HAP-1 (cell line): ENCODE measurements at regions not wholly inside any gene's neighbourhood (a gene's known extent, or its start where the extent isn't known, plus 50 kb on each side); places are given as distances from the start of the nearest gene placed in this dataset.
A peak's percentile ranks its signal among the peaks of the same experiment; 100 is the strongest.

Experiments
- DNase-seq, 2 experiments: peaks; one replicate each; pipeline ENCODE4 v3.0.0-alpha.2; 2016 to 2020; ENCODE audit warnings: low spot score in 2 of 2
- H3K27me3 ChIP-seq: fragments of 250-450 bp; sonication (Bioruptor Pico); 2 replicates; pipeline ENCODE4 v1.5.1; 2020; ENCODE audit warnings: low read depth, mild to moderate bottlenecking, moderate library complexity
- H3K36me3 ChIP-seq: fragments of 250-450 bp; sonication (Bioruptor Pico); replicated peaks from 2 replicates; pipeline ENCODE4 v1.5.1; 2020; ENCODE audit warnings: mild to moderate bottlenecking
- H3K4me1 ChIP-seq: fragments of 250-450 bp; sonication (Bioruptor Pico); 2 replicates; pipeline ENCODE4 v1.5.1; 2020; ENCODE audit warnings: mild to moderate bottlenecking
- H3K4me3 ChIP-seq: fragments of 250-450 bp; sonication (Bioruptor Pico); 2 replicates; pipeline ENCODE4 v1.5.1; 2020; ENCODE audit warnings: mild to moderate bottlenecking, moderate library complexity
- H3K9me3 ChIP-seq: fragments of 250-450 bp; sonication (Bioruptor Pico); 2 replicates; pipeline ENCODE4 v1.5.1; 2020; ENCODE audit warnings: mild to moderate bottlenecking, moderate library complexity
- in situ Hi-C: fragments of 300-500 bp; cut with MboI; formaldehyde crosslinking; loops from 3 replicates; pipeline ENCODE4 v1.14.3; 2020; ENCODE audit warnings: low sequenced_read_pairs, inconsistent platforms, mixed read lengths

DNA sequence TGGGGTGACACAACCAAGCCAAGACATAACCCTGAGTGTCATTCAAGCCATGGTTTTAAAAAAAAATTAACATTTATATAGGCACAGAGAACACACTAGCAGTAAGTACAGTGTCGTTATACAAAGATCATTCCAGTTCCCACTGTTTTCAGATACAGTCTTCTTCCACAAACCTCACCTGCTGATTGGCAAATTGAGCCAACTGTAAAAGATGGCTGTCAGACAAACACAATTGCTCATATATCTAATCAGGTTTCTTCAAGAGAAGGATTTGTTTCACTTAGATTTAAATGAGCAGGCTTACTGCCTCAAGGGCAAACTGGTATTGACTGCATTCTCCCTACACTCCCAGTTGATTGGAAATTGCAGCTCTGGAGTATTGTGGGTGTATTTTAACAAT is 308.9 kb downstream of the RBM26 start:
- in situ Hi-C loops: no loop called here
- no peaks in the 10 kb centered on the region for H3K4me1 ChIP-seq
- DNase-seq: no peak
- no peaks in the 10 kb centered on the region for H3K9me3 ChIP-seq
- no peaks in the 10 kb centered on the region; the same call in 1 of the 2 replicates for H3K27me3 ChIP-seq
- H3K4me3 ChIP-seq: no peak overlapping the region
- no peaks in the 10 kb centered on the region for H3K36me3 ChIP-seq

GRCh38 chr13:79096099-79096498 is 310.0 kb downstream of the RBM26 start:
- H3K9me3 ChIP-seq: no peaks in the 10 kb centered on the region
- no peaks in the 10 kb centered on the region; the same call in 1 of the 2 replicates for H3K27me3 ChIP-seq
- H3K36me3 ChIP-seq: no peaks in the 10 kb centered on the region
- H3K4me3 ChIP-seq: no peak overlapping the region
- no peak for DNase-seq
- in situ Hi-C loops: no loop called here
- H3K4me1 ChIP-seq: no peaks in the 10 kb centered on the region

- H3K36me3 ChIP-seq: no peaks in the 10 kb centered on the region
- no peak for DNase-seq
- no peaks in the 10 kb centered on the region for H3K4me1 ChIP-seq
- in situ Hi-C loops: no loop called here
- H3K4me3 ChIP-seq: no peak overlapping the region
- H3K9me3 ChIP-seq: no peaks in the 10 kb centered on the region
- H3K27me3 ChIP-seq: no peaks in the 10 kb centered on the region; the same call in 1 of the 2 replicates
Observed at GRCh38 chr13:79090552-79091124, 315.4 kb downstream of the RBM26 start.

DNA sequence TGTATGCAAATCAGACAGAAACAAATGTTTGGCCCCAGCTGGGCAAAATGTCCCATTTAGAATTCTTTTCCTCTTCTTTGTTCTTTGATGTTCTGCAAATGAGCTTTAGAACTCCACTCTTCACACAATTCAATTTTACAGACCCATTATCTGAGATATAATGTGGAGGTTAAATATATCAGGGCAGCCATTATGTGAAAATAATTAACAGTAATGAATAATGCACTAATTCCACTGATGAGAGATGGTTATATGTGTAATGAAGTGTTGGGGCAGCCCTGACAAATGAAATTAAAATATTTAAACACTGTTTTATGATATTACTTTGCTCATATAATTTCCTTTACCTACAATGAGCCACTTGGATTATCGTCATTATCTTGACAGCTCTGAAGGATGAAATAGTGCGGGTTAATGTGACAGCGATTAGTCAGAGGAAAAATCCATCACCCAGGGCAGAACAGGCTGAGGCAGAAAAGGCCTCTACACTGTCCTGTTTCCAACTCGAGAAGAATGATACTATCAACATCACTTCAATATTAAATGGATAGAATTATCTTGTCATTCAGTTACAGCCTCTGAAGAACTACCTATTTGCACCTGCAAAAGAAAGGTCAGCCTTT is 321.1 kb downstream of the RBM26 start:
- in situ Hi-C loops: no loop called here
- no peaks in the 10 kb centered on the region for H3K9me3 ChIP-seq
- no peak for DNase-seq
- no peaks in the 10 kb centered on the region for H3K4me1 ChIP-seq
- no peak overlapping the region for H3K4me3 ChIP-seq
- no peaks in the 10 kb centered on the region for H3K36me3 ChIP-seq
- peaks cover 4% of the 10 kb centered on the region for H3K27me3 ChIP-seq

- Histone ChIP-seq H3K4me1 (no peaks in the 10 kb centered on the region), H3K9me3 (no peaks in the 10 kb centered on the region), H3K4me3 (no peak overlapping the region), H3K27me3 (peaks cover 4% of the 10 kb centered on the region; the same call in 1 of the 2 replicates), H3K36me3 (no peaks in the 10 kb centered on the region)
- DNase-seq: no peak
- in situ Hi-C loops: no loop called here
Observed at GRCh38 chr13:79081942-79082341, 324.1 kb downstream of the RBM26 start.

DNA sequence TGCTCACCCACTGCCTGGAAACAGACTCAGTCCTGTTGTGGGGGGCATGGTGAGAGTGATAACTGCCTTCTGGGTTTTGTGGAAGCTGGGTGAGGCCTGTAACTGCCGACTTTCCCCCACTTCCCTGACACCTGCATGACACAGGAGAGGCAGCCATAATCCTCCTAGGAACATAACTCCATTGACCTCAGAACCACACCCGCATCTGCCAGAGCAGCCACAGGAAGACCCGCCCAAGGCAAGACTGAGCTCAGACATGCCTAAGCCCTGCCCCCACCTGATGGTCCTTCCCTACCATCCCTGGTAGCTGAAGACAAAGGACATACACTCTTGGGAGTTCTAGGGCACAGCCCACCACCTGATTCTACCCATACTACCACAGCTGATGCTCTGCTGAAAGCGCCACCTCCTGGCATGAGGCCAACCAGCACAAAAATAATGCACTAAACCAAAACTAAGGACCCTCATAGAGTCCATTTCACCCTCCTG is 326.7 kb downstream of the RBM26 start:
- Histone ChIP-seq H3K36me3 (no peaks in the 10 kb centered on the region), H3K4me3 (no peak overlapping the region), H3K9me3 (no peaks in the 10 kb centered on the region), H3K4me1 (no peaks in the 10 kb centered on the region), H3K27me3 (peaks cover 4% of the 10 kb centered on the region; the same call in 1 of the 2 replicates)
- in situ Hi-C loops: no loop called here
- peak in 1 of 2 experiments; percentile 8 for DNase-seq

DNA sequence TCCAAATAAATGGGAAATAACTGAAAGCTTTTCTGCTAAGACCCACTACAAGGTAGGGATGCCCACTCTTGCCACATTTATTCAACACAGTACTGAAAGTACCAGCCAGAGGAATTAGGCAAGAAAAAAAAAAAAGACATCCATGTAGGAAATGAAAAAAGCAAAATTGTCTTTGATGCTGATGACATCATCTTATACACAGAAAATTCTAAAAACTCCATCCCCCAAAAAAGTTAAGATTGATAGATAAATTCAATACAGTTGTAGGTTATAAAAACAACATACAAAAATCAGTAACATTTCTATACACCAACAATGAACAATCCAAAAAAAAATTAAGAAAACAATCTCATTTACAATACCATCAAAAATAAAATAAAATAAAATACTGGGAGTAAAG is 330.4 kb downstream of the RBM26 start:
- H3K27me3 ChIP-seq: no peaks in the 10 kb centered on the region
- in situ Hi-C loops: no loop called here
- H3K4me1 ChIP-seq: no peaks in the 10 kb centered on the region
- no peak for DNase-seq
- H3K4me3 ChIP-seq: no peak overlapping the region
- H3K36me3 ChIP-seq: no peaks in the 10 kb centered on the region
- no peaks in the 10 kb centered on the region for H3K9me3 ChIP-seq

- in situ Hi-C loops: no loop called here
- no peaks in the 10 kb centered on the region for H3K36me3 ChIP-seq
- no peaks in the 10 kb centered on the region for H3K9me3 ChIP-seq
- H3K4me3 ChIP-seq: no peak overlapping the region
- no peaks in the 10 kb centered on the region for H3K27me3 ChIP-seq
- DNase-seq: no peak
- no peaks in the 10 kb centered on the region for H3K4me1 ChIP-seq
Observed at GRCh38 chr13:79070343-79070974, 335.6 kb downstream of the RBM26 start.

DNA sequence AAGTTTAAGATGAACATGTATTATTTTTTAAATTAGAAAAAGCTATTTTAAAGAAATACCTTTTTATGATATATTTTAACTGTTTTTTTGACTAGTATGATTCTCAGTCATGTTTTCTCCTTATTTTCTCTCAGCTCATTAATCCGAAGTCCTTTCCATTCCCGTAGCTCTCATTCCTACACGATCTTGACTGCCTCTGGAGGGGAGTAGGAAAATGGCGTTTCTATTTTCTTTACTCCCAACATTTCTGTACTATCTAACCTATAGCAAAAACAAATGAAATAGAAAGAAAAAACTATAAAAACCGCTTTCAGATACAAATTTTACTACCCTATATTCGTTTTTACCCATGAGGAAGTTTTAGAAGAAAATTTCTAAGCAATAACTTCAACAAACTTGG is 343.8 kb downstream of the RBM26 start:
- no peaks in the 10 kb centered on the region for H3K9me3 ChIP-seq
- DNase-seq: no peak
- H3K36me3 ChIP-seq: no peaks in the 10 kb centered on the region
- H3K4me3 ChIP-seq: no peak overlapping the region
- in situ Hi-C loops: no loop called here
- H3K27me3 ChIP-seq: no peaks in the 10 kb centered on the region
- no peaks in the 10 kb centered on the region for H3K4me1 ChIP-seq

DNA sequence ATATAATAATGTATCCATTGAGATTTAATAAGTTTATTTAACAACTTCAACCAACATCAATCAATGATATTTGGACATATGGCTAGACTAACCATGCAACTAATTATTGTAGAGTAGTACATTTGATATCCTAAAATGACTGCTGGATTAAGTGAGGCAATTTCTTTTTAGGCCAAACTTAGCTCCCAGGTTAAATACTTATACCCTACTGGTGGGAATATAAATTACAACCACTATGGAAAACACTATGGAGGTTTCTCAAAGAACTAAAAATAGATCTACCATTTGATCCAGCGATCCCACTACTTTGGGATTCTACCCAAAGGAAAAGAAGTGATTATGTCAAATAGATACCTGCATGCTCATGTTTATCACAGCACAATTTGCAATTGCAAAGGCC is 345.8 kb downstream of the RBM26 start:
- in situ Hi-C loops: no loop called here
- no peak overlapping the region for H3K4me3 ChIP-seq
- no peaks in the 10 kb centered on the region for H3K27me3 ChIP-seq
- DNase-seq: no peak
- no peaks in the 10 kb centered on the region for H3K4me1 ChIP-seq
- no peaks in the 10 kb centered on the region for H3K9me3 ChIP-seq
- no peaks in the 10 kb centered on the region for H3K36me3 ChIP-seq

DNA sequence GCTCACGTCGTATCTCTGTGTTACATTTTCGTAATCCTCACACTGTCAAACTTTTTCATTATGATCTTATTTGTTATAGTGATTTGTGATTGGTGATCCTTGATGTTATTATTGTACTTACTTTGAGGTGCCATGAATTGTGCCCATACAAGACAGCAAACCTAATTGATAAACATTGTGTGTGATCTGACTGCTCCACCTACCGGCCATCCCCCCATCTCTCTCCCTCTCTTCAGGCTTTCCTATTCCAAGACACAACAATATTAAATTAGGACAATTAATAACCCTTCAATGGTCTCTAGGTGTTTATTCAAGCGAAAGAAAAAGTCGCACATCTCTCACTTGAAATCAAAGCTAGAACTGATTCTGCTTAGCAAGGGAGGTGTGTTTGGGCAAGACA is 349.3 kb downstream of the RBM26 start:
- H3K4me3 ChIP-seq: no peak overlapping the region
- no peaks in the 10 kb centered on the region for H3K27me3 ChIP-seq
- DNase-seq: no peak
- H3K9me3 ChIP-seq: no peaks in the 10 kb centered on the region
- H3K4me1 ChIP-seq: no peaks in the 10 kb centered on the region
- in situ Hi-C loops: no loop called here
- no peaks in the 10 kb centered on the region for H3K36me3 ChIP-seq

GRCh38 chr13:79051472-79051871 is 354.6 kb downstream of the RBM26 start:
- in situ Hi-C loops: no loop called here

DNA sequence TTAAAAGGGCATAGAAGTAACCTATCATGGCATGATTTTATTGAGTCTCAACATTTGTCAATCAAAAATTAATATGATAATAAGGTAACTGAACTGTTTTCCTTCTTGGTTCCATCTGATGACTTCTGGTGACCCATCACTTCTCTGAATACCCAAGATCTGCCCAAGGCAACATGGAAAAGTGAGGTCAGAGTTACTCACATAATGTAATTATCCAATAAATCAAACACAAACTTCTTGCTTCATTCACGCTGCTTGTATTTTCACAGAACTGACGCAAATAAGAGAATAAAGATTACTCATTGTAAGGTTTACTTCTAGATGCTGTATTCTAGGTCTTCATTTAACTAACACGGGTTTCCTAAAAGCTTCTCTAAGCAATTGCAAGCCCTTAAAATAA is 361.6 kb downstream of the RBM26 start:
- Histone ChIP-seq H3K27me3 (no peaks in the 10 kb centered on the region), H3K36me3 (no peaks in the 10 kb centered on the region), H3K4me1 (no peaks in the 10 kb centered on the region), H3K9me3 (no peaks in the 10 kb centered on the region), H3K4me3 (no peak overlapping the region)
- no peak for DNase-seq
- in situ Hi-C loops: no loop called here

More at GRCh38 chr13:79051472-79051871, 354.6 kb downstream of the RBM26 start:
- Histone ChIP-seq H3K4me3 (no peak overlapping the region), H3K36me3 (no peaks in the 10 kb centered on the region), H3K27me3 (no peaks in the 10 kb centered on the region), H3K9me3 (no peaks in the 10 kb centered on the region), H3K4me1 (no peaks in the 10 kb centered on the region)
- DNase-seq: no peak

DNA sequence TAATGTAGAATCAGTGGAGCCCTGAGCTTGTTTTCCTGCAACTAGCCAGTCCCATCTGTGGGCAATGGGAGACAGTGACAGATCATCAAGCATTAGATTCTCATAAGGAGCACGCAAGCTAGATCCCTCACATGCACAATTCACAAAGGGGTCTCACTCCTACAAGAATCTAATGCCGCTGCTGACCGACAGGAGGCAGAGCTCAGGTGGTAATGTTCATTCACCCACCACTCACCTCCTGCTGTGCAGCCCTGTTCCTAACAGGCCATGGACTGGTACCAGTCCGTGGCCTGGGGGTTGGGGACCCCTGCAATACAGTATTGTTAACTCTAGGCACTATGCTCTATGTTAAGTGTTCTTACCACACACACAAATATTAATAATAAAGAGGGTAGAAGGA is 362.8 kb downstream of the RBM26 start:
- in situ Hi-C loops: no loop called here

More for the DNA sequence above, 362.8 kb downstream of the RBM26 start:
- H3K27me3 ChIP-seq: no peaks in the 10 kb centered on the region
- no peaks in the 10 kb centered on the region for H3K4me1 ChIP-seq
- H3K9me3 ChIP-seq: no peaks in the 10 kb centered on the region
- no peak overlapping the region for H3K4me3 ChIP-seq
- no peaks in the 10 kb centered on the region for H3K36me3 ChIP-seq
- peak in 1 of 2 experiments; percentile 15 for DNase-seq
